ENCODE measurements at regions not wholly inside any gene's neighbourhood (a gene's known extent, or its start where the extent isn't known, plus 50 kb on each side); places are given as distances from the start of the nearest gene placed in this dataset.

DNA sequence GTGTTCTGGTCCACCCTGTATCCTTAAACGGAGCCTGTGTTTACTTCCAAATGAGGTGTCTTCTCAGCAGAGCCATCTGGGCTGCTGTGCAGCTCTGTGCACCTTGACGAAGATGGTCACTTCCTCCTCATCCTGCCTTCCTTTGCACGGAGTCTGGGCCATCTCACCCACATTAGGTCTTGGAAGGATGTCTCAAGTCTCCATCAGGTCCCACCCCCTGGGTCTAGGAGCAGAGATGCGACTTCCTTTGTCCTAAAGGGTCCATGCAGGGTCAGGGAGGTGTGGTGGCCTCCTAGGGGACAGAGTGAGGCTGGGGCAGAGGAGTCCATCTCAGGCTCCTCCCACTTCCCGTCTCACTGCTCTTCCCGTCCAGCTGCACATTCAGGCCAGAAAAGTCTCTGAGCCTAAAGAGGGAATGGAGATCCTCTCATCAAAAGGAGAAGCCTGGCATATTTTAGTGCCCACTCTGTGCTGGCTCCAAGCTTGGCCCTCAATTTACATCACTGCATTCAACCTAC lies 209.2 kb downstream of the MATN1 start:
- Histone ChIP-seq H3K36me3 (no peaks in the 10 kb centered on the region), H3K9me3 (no peaks in the 10 kb centered on the region), H3K27ac (replicated peaks in 1 of 4) (no peak overlapping the region), H3K4me1 (no peaks in the 10 kb centered on the region), H3K4me3 (no peak overlapping the region), H3K27me3 (peaks cover 0 to 14% (median 0%) of the 10 kb centered on the region in 4 donors)
- no peak for TF ChIP-seq POLR2A (IDR thresholded peaks at IDR 0.05; ENCODE audit: low read depth)
- no peak for TF ChIP-seq EP300 (IDR thresholded peaks at IDR 0.05)
- TF ChIP-seq POLR2AphosphoS5 (IDR thresholded peaks at IDR 0.05) = no peak
- TF ChIP-seq, protein P1, sequence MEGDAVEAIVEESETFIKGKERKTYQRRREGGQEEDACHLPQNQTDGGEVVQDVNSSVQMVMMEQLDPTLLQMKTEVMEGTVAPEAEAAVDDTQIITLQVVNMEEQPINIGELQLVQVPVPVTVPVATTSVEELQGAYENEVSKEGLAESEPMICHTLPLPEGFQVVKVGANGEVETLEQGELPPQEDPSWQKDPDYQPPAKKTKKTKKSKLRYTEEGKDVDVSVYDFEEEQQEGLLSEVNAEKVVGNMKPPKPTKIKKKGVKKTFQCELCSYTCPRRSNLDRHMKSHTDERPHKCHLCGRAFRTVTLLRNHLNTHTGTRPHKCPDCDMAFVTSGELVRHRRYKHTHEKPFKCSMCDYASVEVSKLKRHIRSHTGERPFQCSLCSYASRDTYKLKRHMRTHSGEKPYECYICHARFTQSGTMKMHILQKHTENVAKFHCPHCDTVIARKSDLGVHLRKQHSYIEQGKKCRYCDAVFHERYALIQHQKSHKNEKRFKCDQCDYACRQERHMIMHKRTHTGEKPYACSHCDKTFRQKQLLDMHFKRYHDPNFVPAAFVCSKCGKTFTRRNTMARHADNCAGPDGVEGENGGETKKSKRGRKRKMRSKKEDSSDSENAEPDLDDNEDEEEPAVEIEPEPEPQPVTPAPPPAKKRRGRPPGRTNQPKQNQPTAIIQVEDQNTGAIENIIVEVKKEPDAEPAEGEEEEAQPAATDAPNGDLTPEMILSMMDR (IDR thresholded peaks at IDR 0.05) = no peak
- no peak for DNase-seq (ENCODE audit: extremely low spot score)
- intact Hi-C loops (cut with DNase I) = no loop called here
- 57% methylated on average over 6 of the region's 6 CpGs for WGBS

DNA sequence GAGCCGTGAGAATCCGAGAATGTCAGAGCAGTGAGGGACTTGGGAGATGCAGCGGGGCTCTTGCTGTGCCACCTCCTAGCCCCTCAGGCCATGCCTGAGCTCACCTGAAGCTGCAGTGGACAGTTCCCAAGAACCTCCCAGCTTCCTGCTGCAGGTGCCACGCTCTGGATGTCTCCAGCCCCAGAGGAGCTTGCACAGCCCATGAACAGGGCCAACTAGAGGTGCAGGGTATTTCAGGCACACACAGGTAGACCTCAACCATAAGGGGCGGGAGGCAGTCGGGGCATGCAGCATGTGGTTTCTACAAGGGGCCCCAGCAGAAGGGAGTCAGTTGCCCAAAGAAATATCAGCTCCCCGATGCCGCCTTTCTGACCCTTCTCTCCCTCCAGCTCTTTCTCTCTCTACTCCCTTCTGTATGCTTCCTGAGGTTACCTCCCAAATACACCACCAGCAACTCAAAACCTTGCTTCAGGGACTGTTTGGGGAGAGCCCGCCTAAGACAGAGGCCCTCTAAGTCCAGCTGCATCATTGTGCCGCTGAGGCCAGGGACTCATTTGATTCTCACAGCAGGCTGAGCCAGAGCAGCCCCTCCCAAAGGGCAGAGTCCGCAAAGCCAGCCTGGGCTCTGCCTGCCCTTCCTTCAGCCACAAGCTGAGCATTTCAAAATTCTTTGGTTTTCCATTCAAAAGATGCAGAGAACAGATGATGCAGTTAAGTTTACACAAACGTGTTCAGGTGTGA lies 209.8 kb downstream of the MATN1 start:
- Histone ChIP-seq H3K36me3 (no peaks in the 10 kb centered on the region), H3K27me3 (peaks cover 0 to 17% (median 0%) of the 10 kb centered on the region in 4 donors), H3K27ac (replicated peaks in 1 of 4) (no peak overlapping the region), H3K9me3 (no peaks in the 10 kb centered on the region), H3K4me3 (no peak overlapping the region), H3K4me1 (no peaks in the 10 kb centered on the region)
- TF ChIP-seq POLR2A (IDR thresholded peaks at IDR 0.05; ENCODE audit: low read depth) = no peak
- TF ChIP-seq, protein P1 (IDR thresholded peaks at IDR 0.05) = no peak
- no peak for TF ChIP-seq POLR2AphosphoS5 (IDR thresholded peaks at IDR 0.05)
- TF ChIP-seq EP300 (IDR thresholded peaks at IDR 0.05) = no peak
- no peak for DNase-seq (ENCODE audit: extremely low spot score)
- intact Hi-C loops (cut with DNase I) = no loop called here
- 68% methylated on average over 11 of the region's 12 CpGs for WGBS

DNA sequence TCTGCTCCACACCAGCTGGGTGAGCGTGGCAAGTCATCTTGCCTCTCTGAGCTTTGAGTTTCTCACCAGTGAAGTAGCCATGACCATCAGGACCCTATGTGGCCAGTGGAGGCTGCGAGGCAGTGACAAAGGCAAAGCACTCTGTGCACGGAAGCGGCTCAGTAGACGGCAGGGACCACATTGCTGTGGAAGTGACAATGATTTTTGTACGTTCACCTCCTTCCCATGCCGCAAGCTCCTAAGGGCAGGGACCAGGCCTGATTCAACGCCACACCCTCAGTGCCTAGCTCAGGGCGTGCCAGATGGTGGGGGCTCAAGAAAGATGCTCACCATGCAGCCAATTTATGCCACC lies 210.5 kb downstream of the MATN1 start:
- no peak overlapping the region for H3K4me3 ChIP-seq
- H3K27me3 ChIP-seq = peaks cover 0 to 22% (median 0%) of the 10 kb centered on the region in 4 donors
- no peaks in the 10 kb centered on the region for H3K36me3 ChIP-seq
- TF ChIP-seq EP300 (IDR thresholded peaks at IDR 0.05) (no peak), POLR2A (IDR thresholded peaks at IDR 0.05; ENCODE audit: low read depth) (no peak), POLR2AphosphoS5 (IDR thresholded peaks at IDR 0.05) (no peak)
- TF ChIP-seq, protein P1 (IDR thresholded peaks at IDR 0.05) = no peak
- no peaks in the 10 kb centered on the region for H3K9me3 ChIP-seq
- no peak for DNase-seq (ENCODE audit: extremely low spot score)
- WGBS = 87% methylated on average over 9 of the region's 9 CpGs
- intact Hi-C loops (cut with DNase I) = no loop called here
- no peaks in the 10 kb centered on the region for H3K4me1 ChIP-seq
- no peak overlapping the region for H3K27ac ChIP-seq (replicated peaks in 1 of 4)

DNA sequence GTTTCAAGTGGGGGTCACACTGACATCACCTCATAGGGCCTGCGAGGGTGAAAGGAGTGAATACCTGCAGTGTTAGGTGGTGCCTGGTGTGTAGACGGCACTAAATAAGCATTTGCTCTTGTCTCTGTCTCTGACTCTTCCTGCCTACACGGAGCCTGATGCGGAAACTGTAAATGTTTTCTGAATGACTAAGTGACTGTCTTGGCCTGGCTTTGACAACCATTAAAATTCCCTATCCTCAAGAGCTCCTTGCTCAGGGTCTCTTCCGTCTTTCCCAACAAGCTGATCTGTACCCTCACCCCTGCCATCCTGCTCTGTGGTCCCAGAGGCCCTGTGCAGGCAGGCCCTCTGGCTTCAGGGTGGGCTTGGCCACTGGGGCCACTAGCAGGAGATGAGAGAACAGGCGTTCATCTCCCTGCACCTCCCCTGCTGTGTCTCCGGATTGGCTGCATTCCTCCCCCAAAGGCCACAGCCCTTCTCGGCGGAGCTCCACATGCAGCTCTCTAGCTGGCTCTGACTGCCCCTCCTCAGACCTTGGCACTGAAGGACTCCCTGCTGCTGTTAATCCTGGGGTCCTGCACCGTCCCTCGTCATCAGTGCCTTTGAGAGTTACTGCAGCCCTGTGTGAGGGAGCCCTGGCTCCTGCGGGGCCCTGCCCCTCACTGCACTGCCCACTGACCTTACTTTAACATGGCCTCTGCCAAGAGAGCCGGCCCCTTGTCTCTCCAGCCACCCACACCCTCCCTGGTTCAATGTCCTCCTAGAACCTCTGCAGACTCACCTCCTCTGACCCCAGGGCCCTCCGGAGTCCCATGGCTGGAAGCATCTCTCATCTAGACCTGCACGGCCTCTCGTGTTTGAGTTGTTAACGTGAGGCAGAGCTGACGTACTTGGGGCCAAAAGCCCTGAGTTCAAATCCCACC lies 211.1 kb downstream of the MATN1 start:
- Histone ChIP-seq H3K36me3 (no peaks in the 10 kb centered on the region), H3K27ac (replicated peaks in 1 of 4) (no peak overlapping the region), H3K4me1 (no peaks in the 10 kb centered on the region), H3K27me3 (peaks cover 0 to 22% (median 0%) of the 10 kb centered on the region in 4 donors), H3K9me3 (no peaks in the 10 kb centered on the region), H3K4me3 (no peak overlapping the region)
- DNase-seq (ENCODE audit: extremely low spot score) = peak; percentile 83
- intact Hi-C loops (cut with DNase I) = no loop called here
- TF ChIP-seq POLR2A (IDR thresholded peaks at IDR 0.05; ENCODE audit: low read depth) = no peak
- no peak for TF ChIP-seq POLR2AphosphoS5 (IDR thresholded peaks at IDR 0.05)
- TF ChIP-seq EP300 (IDR thresholded peaks at IDR 0.05) = no peak
- TF ChIP-seq, protein P1 (IDR thresholded peaks at IDR 0.05) = no peak
- WGBS = 66% methylated on average over 18 of the region's 18 CpGs

Measured in esophagus muscularis mucosa (tissue), 4 donors.